Suprapubic skin (tissue), 3 donors: ENCODE measurements at regions not wholly inside any gene's neighbourhood (a gene's known extent, or its start where the extent isn't known, plus 50 kb on each side); places are given as distances from the start of the nearest gene placed in this dataset.

Source experiments
- EP300 ChIP-seq: sonication (generic); formaldehyde crosslinking; IDR thresholded peaks from one replicate; pipeline ENCODE4 v1.6.1; 2017; ENCODE audit warnings: antibody characterized with exemption
- POLR2A ChIP-seq, 2 donors: fragments of 450-650 bp; IDR thresholded peaks; one replicate each; pipeline ENCODE4 v1.6.1; 2017; ENCODE audit warnings: antibody characterized with exemption in 2 of 2, mild to moderate bottlenecking in 2 of 2, moderate library complexity in 2 of 2
- TF ChIP-seq, protein P1 (sequence below), 2 donors: fragments of 200-600 bp in 1 of 2; fragments of 450-650 bp in 1 of 2; sonication (generic) in 1 of 2; IDR thresholded peaks; one replicate each; pipeline ENCODE4 v1.5.1; 2016 to 2019; ENCODE audit warnings: antibody characterized with exemption in 2 of 2, mild to moderate bottlenecking in 1 of 2, moderate library complexity in 1 of 2

DNA sequence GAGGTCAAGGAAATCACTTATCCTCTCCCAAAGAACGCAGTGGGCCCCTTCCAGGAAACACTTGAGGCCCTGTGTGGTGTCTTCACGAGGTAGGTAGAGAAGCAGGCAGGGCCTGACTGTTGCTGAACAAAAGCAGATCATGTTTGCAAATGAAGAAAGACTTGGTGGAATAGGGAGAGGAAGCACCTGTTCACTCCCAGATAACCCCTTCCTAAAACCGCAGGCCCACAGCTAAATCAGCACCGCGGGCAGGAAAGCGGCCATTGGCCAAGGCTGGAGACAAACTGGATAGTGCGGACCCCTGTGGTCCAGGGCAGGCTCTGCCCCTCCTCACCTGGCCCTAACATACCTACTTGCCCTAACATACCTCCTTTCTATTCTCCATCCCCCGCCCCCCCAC lies 64.9 kb upstream of the KLHL29 start:
- TF ChIP-seq, protein P1, sequence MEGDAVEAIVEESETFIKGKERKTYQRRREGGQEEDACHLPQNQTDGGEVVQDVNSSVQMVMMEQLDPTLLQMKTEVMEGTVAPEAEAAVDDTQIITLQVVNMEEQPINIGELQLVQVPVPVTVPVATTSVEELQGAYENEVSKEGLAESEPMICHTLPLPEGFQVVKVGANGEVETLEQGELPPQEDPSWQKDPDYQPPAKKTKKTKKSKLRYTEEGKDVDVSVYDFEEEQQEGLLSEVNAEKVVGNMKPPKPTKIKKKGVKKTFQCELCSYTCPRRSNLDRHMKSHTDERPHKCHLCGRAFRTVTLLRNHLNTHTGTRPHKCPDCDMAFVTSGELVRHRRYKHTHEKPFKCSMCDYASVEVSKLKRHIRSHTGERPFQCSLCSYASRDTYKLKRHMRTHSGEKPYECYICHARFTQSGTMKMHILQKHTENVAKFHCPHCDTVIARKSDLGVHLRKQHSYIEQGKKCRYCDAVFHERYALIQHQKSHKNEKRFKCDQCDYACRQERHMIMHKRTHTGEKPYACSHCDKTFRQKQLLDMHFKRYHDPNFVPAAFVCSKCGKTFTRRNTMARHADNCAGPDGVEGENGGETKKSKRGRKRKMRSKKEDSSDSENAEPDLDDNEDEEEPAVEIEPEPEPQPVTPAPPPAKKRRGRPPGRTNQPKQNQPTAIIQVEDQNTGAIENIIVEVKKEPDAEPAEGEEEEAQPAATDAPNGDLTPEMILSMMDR (IDR thresholded peaks at IDR 0.05), result no peak
- TF ChIP-seq POLR2A (IDR thresholded peaks at IDR 0.05) (no peak), EP300 (no peak)
